CD8-positive, alpha-beta memory T cell (primary cell): ENCODE measurements at regions not wholly inside any gene's neighbourhood (a gene's known extent, or its start where the extent isn't known, plus 50 kb on each side); places are given as distances from the start of the nearest gene placed in this dataset.

Experiments used
- CTCF ChIA-PET: fragments of 350-600 bp; sonication (Branson Sonifier 250); formaldehyde crosslinking; loops from one replicate; lab custom pipeline; 2021; ENCODE audit warnings: antibody characterized with exemption; lab: Charles Lee
- POLR2A ChIA-PET: fragments of 350-600 bp; sonication (Branson Sonifier 250); formaldehyde crosslinking; loops from one replicate; lab custom pipeline; 2021; ENCODE audit warnings: antibody characterized with exemption; lab: Charles Lee
- DNase-seq, 5 donors: peaks; one replicate each; pipeline versions ENCODE4 v3.0.0 to v3.0.0-alpha.2; 2020 to 2022; ENCODE audit warnings: mixed read lengths in 1 of 5
- H3K27ac ChIP-seq: one replicate; pipeline ENCODE4 v1.7.0; 2013; ENCODE audit warnings: low read depth, mild to moderate bottlenecking, low read length, moderate library complexity
- H3K27me3 ChIP-seq: 2 replicates; pipeline ENCODE4 v1.7.0; 2013; ENCODE audit warnings: low read length, mild to moderate bottlenecking; ENCODE audit not compliant: insufficient read depth, poor library complexity, severe bottlenecking
- H3K36me3 ChIP-seq: 2 replicates; pipeline ENCODE4 v1.7.0; 2013; ENCODE audit warnings: mild to moderate bottlenecking, low read length, moderate library complexity; ENCODE audit not compliant: insufficient read depth
- H3K4me1 ChIP-seq: 2 replicates; pipeline ENCODE4 v1.7.0; 2013; ENCODE audit warnings: mild to moderate bottlenecking, low read length, moderate library complexity; ENCODE audit not compliant: insufficient read depth
- H3K4me3 ChIP-seq: 2 replicates; pipeline ENCODE4 v1.7.0; 2013; ENCODE audit warnings: mild to moderate bottlenecking, low read length
- H3K9me3 ChIP-seq: 2 replicates; pipeline ENCODE4 v1.7.0; 2013; ENCODE audit warnings: mild to moderate bottlenecking, low read length
- H3K27ac Mint-ChIP-seq, 8 donors: one replicate each; pipeline ENCODE4 v1.8.0; 2020 to 2021; ENCODE audit warnings: mixed read lengths in 8 of 8, mild to moderate bottlenecking in 6 of 8, inconsistent platforms in 3 of 8, moderate library complexity in 3 of 8
- H3K27me3 Mint-ChIP-seq, 2 donors: one replicate each; pipeline ENCODE4 v1.8.0; 2020 to 2021; ENCODE audit warnings: mixed read lengths in 2 of 2, mild to moderate bottlenecking in 1 of 2, moderate library complexity in 1 of 2
- H3K36me3 Mint-ChIP-seq, 3 donors: one replicate each; pipeline ENCODE4 v1.8.0; 2020 to 2021; ENCODE audit warnings: mixed read lengths in 3 of 3, inconsistent platforms in 1 of 3, mild to moderate bottlenecking in 1 of 3
- H3K4me1 Mint-ChIP-seq, 3 donors: one replicate each; pipeline ENCODE4 v1.8.0; 2020 to 2021; ENCODE audit warnings: mixed read lengths in 3 of 3, inconsistent platforms in 1 of 3, mild to moderate bottlenecking in 1 of 3
- H3K4me3 Mint-ChIP-seq, 7 donors: one replicate each; pipeline ENCODE4 v1.8.0; 2020 to 2021; ENCODE audit warnings: mixed read lengths in 7 of 7, mild to moderate bottlenecking in 6 of 7, moderate library complexity in 4 of 7, inconsistent platforms in 2 of 7
- H3K9me3 Mint-ChIP-seq, 5 donors: one replicate each; pipeline ENCODE4 v1.8.0; 2020 to 2022; ENCODE audit warnings: mixed read lengths in 5 of 5, mild to moderate bottlenecking in 3 of 5, moderate library complexity in 2 of 5, inconsistent platforms in 1 of 5

DNA sequence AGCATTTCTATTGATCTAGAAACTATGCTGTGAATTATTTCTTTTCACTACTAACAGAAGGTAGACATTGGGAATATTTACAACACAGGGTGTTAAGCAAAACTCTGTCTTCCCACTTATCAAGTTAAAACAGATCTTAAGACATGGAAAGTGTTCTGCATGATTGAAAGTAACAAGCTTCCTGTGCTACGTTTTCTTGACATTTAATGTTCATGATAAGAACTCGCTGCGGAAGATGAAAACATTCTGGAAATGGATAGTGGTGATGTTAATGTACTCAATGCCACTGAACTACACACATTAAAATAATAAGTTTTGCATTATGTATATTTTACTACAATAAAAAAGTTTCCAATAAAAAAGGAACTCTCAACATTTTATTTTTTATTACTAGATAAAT is 74.4 kb upstream of the SCN7A start:
- Histone ChIP-seq H3K36me3 (no peaks in the 10 kb centered on the region), H3K4me3 (no peak overlapping the region), H3K4me1 (no peaks in the 10 kb centered on the region), H3K9me3 (no peaks in the 10 kb centered on the region), H3K27ac (no peak overlapping the region), H3K27me3 (no peaks in the 10 kb centered on the region)
- DNase-seq: no peak
- H3K4me1 Mint-ChIP-seq: no peaks in the 10 kb centered on the region
- no peaks in the 10 kb centered on the region for H3K27me3 Mint-ChIP-seq
- H3K4me3 Mint-ChIP-seq: no peak overlapping the region
- H3K36me3 Mint-ChIP-seq: no peaks in the 10 kb centered on the region
- no peak overlapping the region for H3K27ac Mint-ChIP-seq
- ChIA-PET CTCF (no interaction called here), POLR2A (no interaction called here)
- H3K9me3 Mint-ChIP-seq: no peaks in the 10 kb centered on the region

DNA sequence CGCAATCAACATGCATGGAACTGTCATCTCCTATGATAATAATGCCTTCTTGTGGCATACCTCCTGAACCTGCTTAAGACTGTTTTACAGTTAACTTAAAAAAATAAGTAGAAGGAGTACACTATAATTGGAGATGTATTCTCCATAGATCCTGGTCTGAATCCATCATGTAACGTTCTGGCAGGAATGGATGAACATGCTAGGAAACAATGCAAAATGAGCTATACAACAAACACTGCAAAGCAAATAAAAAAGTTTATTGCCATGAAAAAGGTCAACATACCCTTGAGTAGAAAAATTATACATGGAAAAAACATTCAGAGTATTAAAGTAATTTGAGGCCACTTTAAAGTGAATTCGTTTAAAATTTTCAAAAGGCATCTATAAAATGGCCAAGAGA is 71.5 kb upstream of the SCN7A start:
- Mint-ChIP-seq H3K9me3 (no peaks in the 10 kb centered on the region), H3K27me3 (no peaks in the 10 kb centered on the region), H3K4me3 (no peak overlapping the region), H3K36me3 (no peaks in the 10 kb centered on the region), H3K27ac (no peak overlapping the region), H3K4me1 (no peaks in the 10 kb centered on the region)
- POLR2A ChIA-PET: no interaction called here
- no peak overlapping the region for H3K4me3 ChIP-seq
- CTCF ChIA-PET: no interaction called here
- no peak for DNase-seq
- H3K36me3 ChIP-seq: no peaks in the 10 kb centered on the region
- H3K4me1 ChIP-seq: no peaks in the 10 kb centered on the region
- H3K9me3 ChIP-seq: no peaks in the 10 kb centered on the region
- H3K27ac ChIP-seq: no peak overlapping the region
- H3K27me3 ChIP-seq: no peaks in the 10 kb centered on the region

DNA sequence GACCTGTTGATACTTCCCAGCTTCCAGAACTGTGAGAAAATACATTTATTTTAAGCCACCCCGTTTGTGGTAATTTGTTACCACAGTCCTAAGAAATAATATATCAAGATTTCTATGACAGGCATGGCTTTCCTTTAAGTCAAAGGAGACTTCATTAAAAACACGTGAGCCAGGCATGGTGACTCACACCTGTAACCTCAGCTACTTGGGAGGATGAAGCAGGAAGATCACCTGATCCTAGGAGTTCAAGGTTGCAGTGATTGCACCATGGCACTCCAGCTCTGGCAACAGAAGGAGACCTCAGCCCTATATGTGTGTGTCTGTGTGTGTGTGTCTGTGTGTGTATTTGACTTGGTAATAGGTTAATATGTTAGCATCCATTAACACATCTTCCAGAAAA is 69.8 kb upstream of the SCN7A start:
- no peaks in the 10 kb centered on the region for H3K27me3 Mint-ChIP-seq
- no peaks in the 10 kb centered on the region for H3K36me3 Mint-ChIP-seq
- POLR2A ChIA-PET: no interaction called here
- Histone ChIP-seq H3K9me3 (no peaks in the 10 kb centered on the region), H3K36me3 (no peaks in the 10 kb centered on the region), H3K4me1 (no peaks in the 10 kb centered on the region), H3K4me3 (no peak overlapping the region), H3K27ac (no peak overlapping the region), H3K27me3 (no peaks in the 10 kb centered on the region)
- H3K9me3 Mint-ChIP-seq: no peaks in the 10 kb centered on the region
- H3K4me1 Mint-ChIP-seq: no peaks in the 10 kb centered on the region
- CTCF ChIA-PET: no interaction called here
- H3K27ac Mint-ChIP-seq: no peak overlapping the region
- no peak for DNase-seq
- H3K4me3 Mint-ChIP-seq: no peak overlapping the region

DNA sequence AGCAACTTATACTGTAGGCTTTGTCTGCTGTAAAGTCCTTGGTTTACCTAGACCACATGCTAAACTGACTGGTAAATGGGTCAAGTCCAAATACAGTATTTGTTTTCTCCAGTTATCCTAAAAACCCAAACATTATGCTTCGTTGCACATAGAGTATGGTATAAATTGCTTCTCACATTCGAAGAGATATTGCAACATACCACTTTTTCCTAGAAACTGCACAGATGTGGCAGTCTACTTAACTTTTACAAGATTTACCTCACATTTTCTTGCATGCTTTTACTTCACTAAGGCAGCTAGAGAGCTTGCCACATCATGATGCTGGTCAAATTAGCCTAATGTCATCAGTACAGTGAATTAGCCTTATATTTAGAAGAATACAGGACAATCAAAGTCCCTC is 66.0 kb upstream of the SCN7A start:
- no peak overlapping the region for H3K4me3 ChIP-seq
- Mint-ChIP-seq H3K4me3 (no peak overlapping the region), H3K27me3 (no peaks in the 10 kb centered on the region), H3K27ac (no peak overlapping the region), H3K4me1 (no peaks in the 10 kb centered on the region), H3K36me3 (no peaks in the 10 kb centered on the region), H3K9me3 (no peaks in the 10 kb centered on the region)
- H3K9me3 ChIP-seq: no peaks in the 10 kb centered on the region
- H3K27me3 ChIP-seq: no peaks in the 10 kb centered on the region
- no peaks in the 10 kb centered on the region for H3K36me3 ChIP-seq
- no peak for DNase-seq
- ChIA-PET CTCF (no interaction called here), POLR2A (no interaction called here)
- no peak overlapping the region for H3K27ac ChIP-seq
- no peaks in the 10 kb centered on the region for H3K4me1 ChIP-seq

DNA sequence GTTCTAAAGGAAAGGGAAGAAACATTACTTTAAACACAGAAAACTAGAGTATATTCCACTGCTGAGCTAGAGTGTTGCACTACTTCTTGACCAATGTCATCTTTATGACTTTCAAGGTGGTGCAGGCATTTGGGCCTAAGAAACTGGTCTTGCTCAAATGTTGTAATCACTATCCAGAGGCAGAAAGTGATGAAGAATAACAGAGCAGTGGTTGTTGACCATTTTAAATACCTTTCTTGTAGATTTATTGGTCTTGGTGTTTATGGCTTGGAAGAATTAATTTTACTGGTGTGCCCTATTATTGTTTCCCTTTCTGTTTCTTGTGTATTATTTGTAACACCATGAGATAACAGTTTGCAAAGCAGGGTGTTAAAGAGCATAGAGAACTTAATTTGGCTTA is 56.9 kb upstream of the SCN7A start:
- Mint-ChIP-seq H3K27me3 (no peaks in the 10 kb centered on the region), H3K36me3 (no peaks in the 10 kb centered on the region), H3K27ac (no peak overlapping the region), H3K9me3 (peaks cover 0 to 7% (median 0%) of the 10 kb centered on the region in 5 donors), H3K4me3 (no peak overlapping the region), H3K4me1 (no peaks in the 10 kb centered on the region)
- DNase-seq: no peak
- Histone ChIP-seq H3K4me1 (no peaks in the 10 kb centered on the region), H3K4me3 (no peak overlapping the region), H3K27ac (no peak overlapping the region), H3K9me3 (no peaks in the 10 kb centered on the region), H3K36me3 (no peaks in the 10 kb centered on the region), H3K27me3 (no peaks in the 10 kb centered on the region)
- ChIA-PET CTCF (no interaction called here), POLR2A (no interaction called here)

DNA sequence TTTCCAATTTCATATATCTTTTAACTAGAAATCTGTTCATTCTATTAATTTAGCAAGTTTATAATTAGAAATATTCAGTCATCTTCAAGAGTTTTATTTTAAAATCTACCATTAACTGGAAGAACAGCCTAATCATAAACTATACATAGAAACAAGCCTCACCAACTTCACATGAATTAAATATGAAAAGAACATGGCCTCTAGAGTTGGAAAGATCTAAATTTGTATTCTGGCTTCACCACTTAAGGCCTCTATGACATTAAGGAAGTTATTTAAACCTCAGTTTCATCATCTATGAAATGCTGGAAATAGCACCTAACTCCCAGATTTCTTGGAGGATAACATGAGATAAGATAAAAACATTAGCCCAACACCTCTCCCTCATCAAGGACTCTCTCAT is 51.4 kb upstream of the SCN7A start:
- CTCF ChIA-PET: no interaction called here
- no peaks in the 10 kb centered on the region for H3K36me3 Mint-ChIP-seq
- H3K36me3 ChIP-seq: no peaks in the 10 kb centered on the region
- H3K4me1 ChIP-seq: no peaks in the 10 kb centered on the region
- H3K4me1 Mint-ChIP-seq: no peaks in the 10 kb centered on the region
- H3K4me3 ChIP-seq: no peak overlapping the region
- H3K9me3 Mint-ChIP-seq: no peaks in the 10 kb centered on the region
- POLR2A ChIA-PET: no interaction called here
- H3K27ac Mint-ChIP-seq: no peak overlapping the region
- no peak overlapping the region for H3K4me3 Mint-ChIP-seq
- no peaks in the 10 kb centered on the region for H3K27me3 ChIP-seq
- no peak for DNase-seq
- H3K27ac ChIP-seq: no peak overlapping the region
- no peaks in the 10 kb centered on the region for H3K9me3 ChIP-seq
- peaks cover 0 to 2% of the 10 kb centered on the region in 2 donors for H3K27me3 Mint-ChIP-seq
